Left kidney (tissue), 1 donor: ENCODE measurements at regions not wholly inside any gene's neighbourhood (a gene's known extent, or its start where the extent isn't known, plus 50 kb on each side); places are given as distances from the start of the nearest gene placed in this dataset.
A peak's percentile ranks its signal among the peaks of the same experiment; 100 is the strongest.
"Not testable (repeated sequence)": the region's sequence is repeated elsewhere in the genome, so short reads cannot be mapped to it uniquely, and the experiment has no call there.

Experiments used
- DNase-seq: peaks from one replicate; pipeline ENCODE4 v3.0.0-alpha.2; 2013

GRCh38 chr1:144516172-144516571, 54.7 kb upstream of the NBPF15 start:
- not testable (repeated sequence) for DNase-seq

- DNase-seq = not testable (repeated sequence)
Observed at GRCh38 chr1:144516906-144517305, 55.4 kb upstream of the NBPF15 start.

GRCh38 chr1:144518439-144518838, 57.0 kb upstream of the NBPF15 start:
- DNase-seq = not testable (repeated sequence)

GRCh38 chr1:144519528-144520189, 58.2 kb upstream of the NBPF15 start:
- DNase-seq = not testable (repeated sequence)

GRCh38 chr1:144523661-144524407, 62.4 kb upstream of the NBPF15 start:
- DNase-seq = peak; percentile 12

GRCh38 chr1:144532156-144532607, 60.5 kb upstream of the PPIAL4F start:
- DNase-seq = not testable (repeated sequence)

- not testable (repeated sequence) for DNase-seq
Observed at GRCh38 chr1:144533480-144533879, 59.2 kb upstream of the PPIAL4F start.

- DNase-seq = not testable (repeated sequence)
Observed at GRCh38 chr1:144534286-144534685, 58.4 kb upstream of the PPIAL4F start.

GRCh38 chr1:144536677-144537076, 56.0 kb upstream of the PPIAL4F start:
- not testable (repeated sequence) for DNase-seq

- not testable (repeated sequence) for DNase-seq
Observed at GRCh38 chr1:144537234-144537633, 55.5 kb upstream of the PPIAL4F start.

- not testable (repeated sequence) for DNase-seq
Observed at GRCh38 chr1:144538736-144539135, 54.0 kb upstream of the PPIAL4F start.

- DNase-seq = not testable (repeated sequence)
Observed at GRCh38 chr1:144539191-144539960, 53.3 kb upstream of the PPIAL4F start.
